ENCODE measurements at regions not wholly inside any gene's neighbourhood (a gene's known extent, or its start where the extent isn't known, plus 50 kb on each side); places are given as distances from the start of the nearest gene placed in this dataset.
A peak's percentile ranks its signal among the peaks of the same experiment; 100 is the strongest.
"Not testable (repeated sequence)": the region's sequence is repeated elsewhere in the genome, so short reads cannot be mapped to it uniquely, and the experiment has no call there.

DNA sequence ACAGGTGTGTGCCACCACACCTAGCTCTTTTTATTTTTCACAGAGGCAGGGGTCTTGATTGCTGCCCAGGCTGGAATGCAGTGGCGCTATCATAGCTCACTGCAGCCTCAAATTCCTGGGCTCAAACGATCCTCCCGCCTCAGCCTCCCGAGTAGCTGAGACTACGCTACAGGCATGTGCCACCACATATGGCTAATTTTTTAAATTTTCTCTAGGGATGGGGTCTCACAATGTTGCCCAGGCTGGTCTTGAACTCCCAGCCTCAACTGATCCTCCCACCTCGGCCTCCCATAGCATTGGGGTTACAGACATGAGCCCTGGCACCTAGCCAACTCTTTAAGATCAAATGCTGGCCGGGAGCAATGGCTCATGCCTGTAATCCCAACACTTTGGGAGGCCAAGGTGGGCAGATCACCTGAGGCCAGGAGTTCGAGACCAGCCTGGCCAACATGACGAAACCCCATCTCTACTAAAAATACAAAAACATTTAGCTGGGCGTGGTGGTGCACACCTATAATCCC lies 50.6 kb upstream of the MYL10 start:
- DNase-seq, result not testable (repeated sequence)

GRCh38 chr7:101680406-101681145 lies 51.5 kb upstream of the MYL10 start:
- no peak for DNase-seq

DNA sequence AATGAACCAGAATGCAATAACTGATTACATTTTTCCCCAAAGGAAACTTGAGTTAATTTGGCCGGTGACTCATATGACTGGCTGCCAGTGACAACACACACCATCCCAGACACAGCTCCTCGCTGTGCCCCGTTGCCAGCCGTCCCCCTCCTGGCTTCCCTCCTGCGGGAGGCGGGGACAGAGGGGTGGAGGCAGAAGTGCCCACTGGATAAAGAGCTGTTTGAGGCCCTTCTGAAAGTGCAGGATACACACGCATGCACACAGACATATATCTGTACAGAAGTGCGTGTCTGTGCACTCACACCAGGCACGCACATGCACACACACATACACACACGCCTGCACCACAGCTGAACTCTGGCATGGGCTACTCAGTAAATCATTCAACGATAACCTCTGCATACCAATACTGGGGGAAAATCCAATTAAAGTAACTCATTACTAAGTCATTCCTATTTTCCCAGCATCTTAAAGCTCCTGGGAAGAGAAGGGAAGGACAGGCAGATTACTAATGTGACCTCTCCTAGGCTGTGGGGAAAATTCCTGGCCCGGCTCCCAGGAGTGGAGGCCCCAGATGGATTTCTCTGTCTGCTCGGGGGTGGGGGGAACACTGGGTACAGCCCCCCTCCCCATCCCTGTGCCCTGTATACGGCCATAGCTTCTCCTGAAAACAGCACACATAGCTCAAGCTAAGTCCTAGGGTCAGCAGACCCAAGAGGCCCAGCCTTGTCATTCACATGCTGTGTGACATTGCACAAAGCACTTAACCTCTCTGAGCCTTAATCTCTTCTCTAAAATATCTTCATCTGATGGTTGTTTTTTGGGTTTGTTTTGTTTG lies 52.3 kb upstream of the MYL10 start:
- no peak for DNase-seq

DNA sequence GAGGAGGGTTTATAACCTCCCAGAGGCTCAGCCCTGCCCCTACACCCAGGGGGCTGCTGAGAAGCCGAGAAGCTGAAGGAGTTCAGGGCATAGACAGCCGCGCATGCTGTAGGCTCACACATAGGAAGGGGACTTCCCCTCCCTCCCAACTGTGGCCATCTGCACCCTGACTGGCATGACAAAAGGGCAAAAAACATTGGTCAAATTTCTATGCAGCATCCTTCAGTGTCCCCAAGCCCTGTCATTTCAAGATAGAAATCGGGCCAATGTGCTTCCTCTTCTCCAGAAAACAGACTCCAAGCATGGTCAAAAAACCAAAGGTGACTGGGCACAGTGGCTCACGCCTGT lies 55.9 kb upstream of the MYL10 start:
- DNase-seq, result no peak

DNA sequence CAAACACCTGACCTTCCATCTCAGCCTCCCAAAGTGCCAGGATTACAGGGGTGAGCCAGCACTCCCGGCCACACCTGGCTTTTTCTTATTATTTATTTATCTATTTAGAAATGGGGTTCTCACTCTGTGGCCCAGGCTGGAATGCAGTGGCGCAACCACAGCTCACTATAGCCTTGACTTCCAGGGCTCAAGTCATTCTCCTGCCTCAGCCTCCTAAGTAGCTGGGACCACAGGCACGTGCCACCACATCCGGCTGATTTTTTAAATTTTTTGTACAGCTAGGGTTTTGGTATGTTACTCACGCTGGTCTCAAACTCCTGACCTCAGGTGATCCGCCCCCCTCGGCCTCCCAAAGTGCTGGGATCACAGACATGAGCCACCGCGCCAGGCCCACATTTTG lies 56.9 kb upstream of the MYL10 start:
- no peak for DNase-seq

DNA sequence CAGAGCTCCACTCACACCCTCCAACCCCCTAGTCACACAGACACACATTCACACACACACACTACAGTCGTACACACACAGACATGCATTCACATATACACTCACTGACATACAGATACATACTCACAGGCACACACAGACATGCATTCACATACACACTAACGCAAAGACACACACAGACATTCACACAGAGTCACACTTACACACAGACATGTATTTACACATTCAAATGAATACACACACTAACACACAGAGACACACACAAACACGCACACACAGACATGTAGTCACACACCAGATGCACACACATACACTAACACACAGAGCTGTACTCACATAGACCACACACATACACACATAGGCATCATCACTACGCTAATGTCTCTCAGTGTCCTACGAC lies 58.0 kb upstream of the MYL10 start:
- no peak for DNase-seq

GRCh38 chr7:101687791-101688182 lies 58.7 kb upstream of the MYL10 start:
- DNase-seq, result no peak

GRCh38 chr7:101688183-101688831 lies 59.2 kb upstream of the MYL10 start:
- DNase-seq, result peak; percentile 48 to 73 (median 67)

- DNase-seq, result no peak
Measured at GRCh38 chr7:101688995-101689907, 60.2 kb upstream of the MYL10 start.

- no peak for DNase-seq
Measured at GRCh38 chr7:101690061-101690460, 61.0 kb upstream of the MYL10 start.

- DNase-seq, result no peak
Measured at GRCh38 chr7:101691822-101692384, 62.8 kb upstream of the MYL10 start.

GRCh38 chr7:101693498-101694091 lies 64.5 kb upstream of the MYL10 start:
- no peak for DNase-seq

DNA sequence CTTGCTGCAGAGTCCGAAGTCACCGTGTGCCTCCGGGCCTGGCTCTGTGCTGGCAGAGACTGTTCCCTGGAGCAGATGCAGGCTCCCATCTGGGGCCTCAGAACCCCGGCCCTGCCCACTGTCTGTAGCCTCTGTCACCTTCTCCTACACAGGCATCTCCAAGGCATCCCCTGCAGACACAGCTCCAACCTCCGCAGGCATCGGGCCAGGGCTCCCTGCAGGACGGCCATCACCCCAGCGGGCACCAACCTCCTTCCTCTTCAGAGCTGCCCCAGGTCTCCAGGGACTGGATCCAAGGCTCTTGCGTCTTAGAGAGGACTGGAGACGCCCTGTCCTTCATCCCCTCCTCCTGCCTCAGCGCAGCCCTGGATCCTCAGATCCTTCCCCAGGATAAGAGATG lies 69.9 kb upstream of the MYL10 start:
- no peak for DNase-seq

DNA sequence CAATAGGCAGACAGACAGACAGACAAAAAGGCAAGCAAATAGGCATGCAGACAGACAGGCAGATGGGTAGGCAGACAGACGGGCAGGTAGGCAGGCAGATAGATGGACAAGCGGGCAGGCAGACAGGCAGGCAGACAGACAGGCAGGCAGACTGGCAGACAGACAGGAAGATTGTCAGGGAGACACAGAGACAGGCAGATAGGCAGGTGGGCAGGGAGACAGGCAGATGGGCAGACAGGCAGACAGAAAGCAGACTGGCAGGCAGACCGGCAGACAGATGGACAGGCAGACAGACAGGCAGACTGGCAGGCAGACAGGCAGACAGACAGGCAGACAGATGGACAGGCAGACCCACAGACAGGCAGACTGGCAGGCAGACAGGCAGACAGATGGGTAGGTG lies 70.3 kb upstream of the MYL10 start:
- no peak for DNase-seq

GRCh38 chr7:101699881-101700823 lies 71.1 kb upstream of the MYL10 start:
- DNase-seq, result no peak

DNA sequence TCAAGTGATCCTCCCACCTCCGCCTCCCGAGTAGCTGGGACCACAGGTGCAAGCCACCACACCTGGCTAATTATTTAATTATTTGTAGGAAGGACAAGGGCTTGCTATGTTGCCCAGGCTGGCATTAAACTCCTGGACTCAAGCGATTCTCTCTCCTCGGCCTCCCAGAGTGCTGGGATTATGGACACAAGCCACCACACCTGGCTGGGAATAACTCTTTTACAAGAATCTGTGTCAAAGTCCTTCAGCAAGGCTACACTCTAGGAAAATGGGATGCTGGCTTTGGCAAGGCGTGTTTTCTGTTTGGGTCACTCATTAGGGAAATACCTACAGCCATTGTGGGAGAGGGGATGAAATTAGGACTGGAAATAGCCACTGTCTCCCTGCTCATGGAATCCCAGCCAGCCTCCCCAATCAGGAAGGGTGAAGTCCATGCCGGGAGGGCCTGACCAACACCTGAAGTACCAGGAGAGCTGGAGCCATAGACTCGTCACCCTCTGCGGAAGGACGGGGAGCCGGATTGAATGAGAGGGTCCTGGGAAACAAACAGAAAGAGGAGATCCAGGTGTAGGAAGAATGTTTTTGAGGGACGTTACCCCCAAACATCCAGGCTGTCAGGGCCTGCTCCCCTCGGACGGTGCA lies 72.2 kb upstream of the MYL10 start:
- no peak for DNase-seq

GRCh38 chr7:101702362-101702850 lies 73.3 kb upstream of the MYL10 start:
- DNase-seq, result no peak

DNA sequence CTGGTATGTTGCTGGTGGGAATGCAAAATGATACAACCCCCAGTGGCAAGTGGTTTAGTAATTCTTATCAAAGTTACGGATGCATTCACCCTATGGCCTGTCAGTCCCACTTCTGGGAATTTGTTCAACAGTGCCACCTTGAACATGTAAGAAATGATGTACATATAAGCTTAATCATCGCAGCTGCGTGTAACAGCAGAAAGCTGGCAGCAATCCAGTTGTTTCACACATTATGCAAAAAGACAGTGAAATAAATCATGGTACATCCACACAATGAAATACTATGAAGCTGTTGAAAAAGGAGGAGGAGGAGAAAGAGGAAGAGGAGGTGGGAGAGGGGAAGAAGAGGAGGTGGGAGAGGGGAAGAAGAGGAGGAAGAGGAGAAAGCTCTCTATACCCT lies 76.2 kb upstream of the MYL10 start:
- no peak for DNase-seq

DNA sequence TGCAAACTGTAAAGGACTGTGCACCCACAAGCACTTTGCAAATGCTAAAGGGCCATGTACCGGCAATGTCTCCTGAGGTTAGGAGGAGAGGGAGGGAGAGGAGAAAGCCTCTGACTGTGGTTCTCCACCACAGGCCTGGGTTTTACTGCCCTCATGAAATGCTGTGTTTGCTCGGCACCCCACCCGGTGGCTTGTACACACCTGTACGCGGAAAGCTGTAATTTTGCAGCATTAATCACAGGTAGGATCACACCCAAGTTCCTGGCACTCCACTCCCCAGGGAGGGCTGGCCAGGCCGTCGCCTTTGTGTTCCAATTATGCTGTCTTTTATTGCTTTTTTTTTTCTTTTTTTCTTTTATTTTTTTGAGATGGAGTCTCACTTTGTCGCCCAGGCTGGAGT lies 78.5 kb upstream of the MYL10 start:
- DNase-seq, result no peak

DNA sequence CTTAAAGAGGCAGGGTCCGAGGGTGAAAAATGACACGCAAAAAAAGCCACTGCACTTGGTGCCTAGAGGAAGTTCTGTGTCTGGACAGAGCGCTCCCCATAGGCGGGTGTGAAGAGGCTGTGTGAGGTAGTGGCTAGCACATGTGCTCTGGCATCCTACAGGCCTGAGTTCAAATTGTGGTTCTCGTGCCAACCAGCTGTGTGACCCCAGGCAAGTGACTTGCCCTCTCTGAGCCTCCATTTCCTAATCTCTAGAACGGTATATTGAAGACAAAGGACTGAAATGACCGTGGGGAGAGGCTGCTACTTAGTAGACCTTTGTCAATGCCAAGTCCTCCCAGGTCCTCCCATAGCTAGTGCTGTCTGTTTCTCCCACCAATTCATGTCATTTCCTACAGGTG lies 79.1 kb upstream of the MYL10 start:
- no peak for DNase-seq
